ENCODE measurements at regions not wholly inside any gene's neighbourhood (a gene's known extent, or its start where the extent isn't known, plus 50 kb on each side); places are given as distances from the start of the nearest gene placed in this dataset.
A peak's percentile ranks its signal among the peaks of the same experiment; 100 is the strongest.

GRCh38 chr2:104582471-104582870 lies 271.4 kb upstream of the POU3F3 start:
- no peaks in the 10 kb centered on the region for H3K4me1 ChIP-seq
- no peak overlapping the region for H3K27ac ChIP-seq

DNA sequence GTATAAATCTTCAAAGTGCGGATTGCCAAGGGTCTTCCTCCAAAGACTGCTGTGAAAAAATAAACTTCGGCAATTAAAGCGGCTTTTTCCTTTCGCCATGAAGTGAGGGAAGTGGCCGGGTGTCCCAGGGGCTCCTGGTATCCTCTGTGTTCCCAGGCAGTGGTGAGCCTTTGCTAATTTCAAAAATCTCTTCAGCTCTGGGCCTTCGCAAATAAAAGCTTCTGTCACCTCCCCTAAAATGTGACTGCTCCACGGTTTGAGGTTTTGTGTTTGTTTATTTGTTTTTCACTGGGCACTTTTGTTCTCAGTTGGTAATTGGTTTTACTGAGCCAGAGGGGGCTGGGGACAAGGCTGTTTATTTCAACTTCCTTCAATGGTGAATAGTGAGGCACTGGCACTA lies 270.1 kb upstream of the POU3F3 start:
- H3K27ac ChIP-seq = no peak overlapping the region
- no peaks in the 10 kb centered on the region for H3K9me3 ChIP-seq (replicated peaks)
- no peak for DNase-seq
- H3K4me1 ChIP-seq = no peaks in the 10 kb centered on the region
- H3K27me3 ChIP-seq = no peaks in the 10 kb centered on the region
- no peaks in the 10 kb centered on the region for H3K36me3 ChIP-seq
- H3K4me3 ChIP-seq = no peak overlapping the region

More at GRCh38 chr2:104582471-104582870, 271.4 kb upstream of the POU3F3 start:
- H3K36me3 ChIP-seq = no peaks in the 10 kb centered on the region
- no peaks in the 10 kb centered on the region for H3K9me3 ChIP-seq (replicated peaks)
- no peaks in the 10 kb centered on the region for H3K27me3 ChIP-seq
- H3K4me3 ChIP-seq = no peak overlapping the region
- no peak for DNase-seq

DNA sequence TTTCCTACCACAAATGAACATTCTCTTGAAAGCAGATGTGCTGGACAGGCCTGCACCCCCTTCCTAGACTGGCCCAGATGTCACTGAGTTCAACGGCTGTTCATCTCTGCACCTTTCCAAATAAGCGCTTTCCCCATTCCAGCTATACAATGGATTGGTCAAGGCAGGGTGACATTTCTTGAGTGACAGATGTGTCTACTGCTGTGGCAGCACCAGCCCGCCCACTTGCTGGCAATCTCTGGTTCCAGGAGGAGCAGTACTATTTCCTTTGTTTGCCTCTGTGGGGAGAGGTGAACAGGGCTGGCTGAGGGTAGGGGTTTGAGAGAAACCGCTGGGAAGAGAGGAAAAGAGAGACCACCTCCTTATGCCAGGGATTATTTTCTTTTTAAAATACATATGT lies 269.5 kb upstream of the POU3F3 start:
- Histone ChIP-seq H3K27ac (no peak overlapping the region), H3K36me3 (no peaks in the 10 kb centered on the region), H3K4me1 (no peaks in the 10 kb centered on the region), H3K4me3 (no peak overlapping the region), H3K27me3 (no peaks in the 10 kb centered on the region), H3K9me3 (replicated peaks) (no peaks in the 10 kb centered on the region)
- DNase-seq = no peak

DNA sequence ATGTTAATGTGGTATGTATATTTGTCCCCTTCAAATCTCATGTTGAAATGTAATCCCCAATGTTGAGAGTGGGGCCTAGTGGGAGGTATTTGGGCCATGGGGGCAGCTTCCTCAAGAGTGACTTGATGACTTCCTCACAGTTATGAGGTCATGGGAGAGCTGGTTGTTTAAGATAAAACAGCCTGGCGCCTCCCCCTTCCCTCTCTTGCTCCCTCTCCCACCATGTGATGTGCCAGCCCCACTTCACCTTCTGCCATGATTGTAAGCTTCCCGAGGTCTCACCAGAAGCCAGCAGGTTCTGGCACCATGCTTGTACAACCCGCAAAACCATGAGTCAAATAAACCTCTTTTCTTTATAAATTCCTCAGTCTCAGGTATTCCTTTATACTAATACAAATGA lies 258.3 kb upstream of the POU3F3 start:
- no peaks in the 10 kb centered on the region for H3K27me3 ChIP-seq
- DNase-seq = no peak
- H3K9me3 ChIP-seq (replicated peaks) = no peaks in the 10 kb centered on the region; the same call in none of the 2 replicates
- H3K36me3 ChIP-seq = no peaks in the 10 kb centered on the region
- no peak overlapping the region for H3K27ac ChIP-seq
- H3K4me1 ChIP-seq = no peaks in the 10 kb centered on the region
- no peak overlapping the region for H3K4me3 ChIP-seq

DNA sequence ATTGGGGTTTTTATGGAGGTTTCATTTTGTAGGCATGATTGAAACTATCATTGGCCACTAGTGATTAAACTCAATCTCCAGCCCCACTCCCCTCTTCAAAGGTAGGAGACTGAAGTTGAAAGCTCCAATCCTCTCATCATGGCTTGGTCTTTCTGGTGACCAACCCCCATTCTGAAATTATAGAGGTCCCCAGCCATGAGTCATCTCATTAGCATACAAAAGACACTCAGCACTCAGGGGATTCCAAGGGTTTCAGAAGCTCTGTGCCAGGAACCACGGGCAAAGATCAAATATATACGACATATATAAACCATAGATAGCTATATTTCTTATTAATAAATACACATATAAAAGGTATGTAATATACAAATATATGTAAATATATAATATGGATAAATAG lies 256.0 kb upstream of the POU3F3 start:
- Histone ChIP-seq H3K4me1 (no peaks in the 10 kb centered on the region), H3K4me3 (no peak overlapping the region), H3K9me3 (replicated peaks) (no peaks in the 10 kb centered on the region; the same call in none of the 2 replicates), H3K27me3 (no peaks in the 10 kb centered on the region), H3K36me3 (no peaks in the 10 kb centered on the region), H3K27ac (no peak overlapping the region)
- DNase-seq = no peak

DNA sequence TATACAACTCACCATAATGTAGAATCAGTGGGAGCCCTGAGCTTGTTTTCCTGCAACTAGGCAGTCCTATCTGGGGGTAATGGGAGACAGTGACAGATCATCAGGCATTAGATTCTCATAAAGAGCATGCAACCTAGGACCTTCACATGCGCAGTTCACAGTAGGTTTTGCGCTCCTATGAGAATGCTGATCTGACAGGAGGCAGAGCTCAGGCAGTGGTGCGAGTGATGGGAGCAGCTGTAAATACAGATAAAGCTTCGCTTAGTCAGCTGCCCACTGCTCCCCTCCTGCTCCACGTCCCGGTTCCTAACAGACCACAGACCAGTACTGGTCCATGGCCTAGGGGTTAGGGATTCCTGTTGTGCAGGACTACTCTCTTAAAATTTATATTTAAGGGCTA lies 255.3 kb upstream of the POU3F3 start:
- no peaks in the 10 kb centered on the region for H3K4me1 ChIP-seq
- peak; percentile 62 to 63 for DNase-seq
- H3K27me3 ChIP-seq = no peaks in the 10 kb centered on the region
- no peaks in the 10 kb centered on the region; the same call in none of the 2 replicates for H3K9me3 ChIP-seq (replicated peaks)
- no peaks in the 10 kb centered on the region for H3K36me3 ChIP-seq
- no peak overlapping the region for H3K4me3 ChIP-seq
- H3K27ac ChIP-seq = no peak overlapping the region

- Histone ChIP-seq H3K36me3 (no peaks in the 10 kb centered on the region), H3K4me3 (no peak overlapping the region), H3K9me3 (replicated peaks) (no peaks in the 10 kb centered on the region; the same call in none of the 2 replicates), H3K27ac (no peak overlapping the region), H3K27me3 (no peaks in the 10 kb centered on the region), H3K4me1 (no peaks in the 10 kb centered on the region)
- no peak for DNase-seq
These were observed 254.0 kb upstream of the POU3F3 start for GRCh38 chr2:104599787-104600510.

DNA sequence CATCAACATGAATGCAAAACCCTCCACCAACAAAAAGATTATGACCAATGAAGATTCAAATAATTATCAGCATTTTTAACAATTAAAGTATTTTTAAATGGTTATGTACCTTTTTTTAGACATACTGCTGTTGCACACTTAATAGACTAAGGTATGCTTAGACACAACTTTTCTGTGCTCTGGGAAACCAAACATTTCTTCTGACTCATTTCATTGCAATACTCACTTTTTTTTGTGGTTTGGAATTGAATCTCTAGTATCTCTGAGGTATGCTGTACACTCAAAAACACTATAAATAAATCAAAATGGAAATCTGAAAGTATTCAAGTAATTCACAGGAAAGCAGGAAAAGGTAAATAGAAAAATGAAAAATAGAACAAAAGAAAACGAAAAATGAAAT lies 247.9 kb upstream of the POU3F3 start:
- Histone ChIP-seq H3K9me3 (replicated peaks) (no peaks in the 10 kb centered on the region), H3K27ac (no peak overlapping the region)
- DNase-seq = no peak

DNA sequence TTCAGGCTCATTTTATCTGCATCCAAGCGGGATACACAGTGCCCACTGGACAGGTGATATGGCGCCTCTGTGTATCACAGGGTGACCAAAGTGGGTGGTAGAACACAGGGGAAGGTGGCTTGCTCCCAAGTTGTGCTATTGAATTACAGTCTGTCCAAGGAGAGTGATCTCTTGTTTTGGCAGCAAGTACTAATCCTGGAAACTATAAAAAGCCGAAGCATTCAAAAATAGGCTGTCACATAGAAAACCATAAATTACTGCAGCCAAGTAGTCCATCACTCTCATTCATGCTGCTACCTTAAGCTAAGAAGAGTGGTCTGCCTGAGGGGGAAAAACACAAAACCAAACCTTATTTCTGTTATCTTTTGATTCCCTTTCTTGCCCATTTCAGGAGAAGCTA lies 237.1 kb upstream of the POU3F3 start:
- Histone ChIP-seq H3K27ac (no peak overlapping the region), H3K4me3 (no peak overlapping the region), H3K9me3 (replicated peaks) (no peaks in the 10 kb centered on the region), H3K36me3 (no peaks in the 10 kb centered on the region), H3K27me3 (no peaks in the 10 kb centered on the region), H3K4me1 (no peaks in the 10 kb centered on the region)
- DNase-seq = no peak

More for the DNA sequence above, 247.9 kb upstream of the POU3F3 start:
- peaks cover 3% of the 10 kb centered on the region; the same call in 1 of the 2 replicates for H3K27me3 ChIP-seq
- H3K4me1 ChIP-seq = no peaks in the 10 kb centered on the region
- no peaks in the 10 kb centered on the region for H3K36me3 ChIP-seq
- no peak overlapping the region for H3K4me3 ChIP-seq

- no peak overlapping the region for H3K4me3 ChIP-seq
- H3K4me1 ChIP-seq = no peaks in the 10 kb centered on the region
- H3K27me3 ChIP-seq = no peaks in the 10 kb centered on the region
- no peaks in the 10 kb centered on the region for H3K9me3 ChIP-seq (replicated peaks)
- no peak for DNase-seq
- H3K36me3 ChIP-seq = no peaks in the 10 kb centered on the region
- H3K27ac ChIP-seq = no peak overlapping the region
These were observed 233.1 kb upstream of the POU3F3 start for GRCh38 chr2:104620801-104621200.

- Histone ChIP-seq H3K4me1 (no peaks in the 10 kb centered on the region), H3K4me3 (no peak overlapping the region), H3K9me3 (replicated peaks) (no peaks in the 10 kb centered on the region), H3K27ac (no peak overlapping the region), H3K27me3 (no peaks in the 10 kb centered on the region; the same call in 1 of the 2 replicates), H3K36me3 (no peaks in the 10 kb centered on the region)
- no peak for DNase-seq
These were observed 218.3 kb upstream of the POU3F3 start for GRCh38 chr2:104635608-104636007.

- no peaks in the 10 kb centered on the region for H3K9me3 ChIP-seq (replicated peaks)
- H3K27me3 ChIP-seq = no peaks in the 10 kb centered on the region; the same call in 1 of the 2 replicates
- H3K4me1 ChIP-seq = no peaks in the 10 kb centered on the region
- H3K4me3 ChIP-seq = no peak overlapping the region
- H3K36me3 ChIP-seq = no peaks in the 10 kb centered on the region
- DNase-seq = no peak
- H3K27ac ChIP-seq = no peak overlapping the region
These were observed 215.6 kb upstream of the POU3F3 start for GRCh38 chr2:104638190-104638858.

DNA sequence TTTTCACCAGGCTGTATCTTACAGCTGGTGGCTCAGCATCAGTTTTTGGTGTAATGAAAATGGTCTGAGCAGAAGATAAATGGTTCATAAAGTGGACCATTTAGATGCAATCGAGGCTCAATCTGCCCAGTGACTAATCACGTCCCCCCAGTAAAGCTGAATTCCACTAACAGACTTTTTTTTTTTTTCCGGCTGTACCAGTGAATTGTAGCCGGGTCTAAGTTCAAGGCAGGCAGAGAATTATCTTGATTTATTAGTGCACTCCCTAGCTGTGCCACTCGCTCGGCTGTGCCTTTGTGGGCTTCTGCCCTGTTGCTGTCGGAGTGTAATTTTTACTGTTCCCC lies 215.1 kb upstream of the POU3F3 start:
- DNase-seq = no peak
- Histone ChIP-seq H3K27me3 (no peaks in the 10 kb centered on the region; the same call in 1 of the 2 replicates), H3K9me3 (replicated peaks) (no peaks in the 10 kb centered on the region), H3K36me3 (no peaks in the 10 kb centered on the region), H3K4me1 (no peaks in the 10 kb centered on the region), H3K27ac (no peak overlapping the region), H3K4me3 (no peak overlapping the region)

DNA sequence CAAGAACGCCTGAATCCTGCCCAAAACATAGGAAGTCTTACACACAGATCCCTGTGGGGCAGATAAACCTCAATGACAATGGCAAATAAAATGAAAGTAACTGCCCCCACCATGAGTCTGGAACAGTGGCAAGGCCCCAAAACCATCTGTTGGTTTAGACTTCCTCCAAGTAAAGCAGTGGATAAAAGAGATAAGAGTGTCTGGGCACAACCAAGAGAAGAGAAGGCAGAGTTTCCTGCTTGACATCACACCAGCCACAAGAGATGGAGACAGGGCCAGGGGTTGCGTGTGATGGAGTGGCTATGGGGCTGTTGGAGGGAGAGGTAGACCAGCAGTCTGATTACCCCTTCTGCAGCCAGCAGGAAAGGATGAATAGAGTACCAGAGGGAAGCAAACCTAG lies 212.1 kb upstream of the POU3F3 start:
- no peak for DNase-seq
- Histone ChIP-seq H3K36me3 (no peaks in the 10 kb centered on the region), H3K27ac (no peak overlapping the region), H3K27me3 (no peaks in the 10 kb centered on the region; the same call in 1 of the 2 replicates), H3K9me3 (replicated peaks) (no peaks in the 10 kb centered on the region), H3K4me1 (no peaks in the 10 kb centered on the region), H3K4me3 (no peak overlapping the region)

DNA sequence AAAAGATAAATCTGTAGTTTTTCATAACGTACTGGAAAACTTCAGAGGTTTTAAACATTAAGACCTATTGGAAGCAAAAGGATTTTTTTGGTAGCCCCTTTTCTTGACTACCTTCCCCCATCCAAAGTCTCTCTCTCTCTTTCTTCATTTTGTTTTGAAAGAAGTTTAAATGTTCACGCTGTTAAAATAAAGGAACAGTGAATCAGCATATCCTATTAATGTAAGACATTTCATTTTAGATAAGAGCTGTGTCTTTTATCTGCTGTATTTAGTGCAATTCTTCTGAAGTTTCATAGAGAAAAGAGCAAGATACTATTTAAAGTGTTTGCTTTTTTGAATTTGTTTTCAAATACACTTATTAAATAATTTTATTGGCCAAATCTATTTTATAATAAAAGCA lies 205.5 kb upstream of the POU3F3 start:
- H3K27me3 ChIP-seq = no peaks in the 10 kb centered on the region
- H3K4me3 ChIP-seq = no peak overlapping the region
- no peaks in the 10 kb centered on the region for H3K9me3 ChIP-seq (replicated peaks)
- no peaks in the 10 kb centered on the region for H3K4me1 ChIP-seq
- DNase-seq = no peak
- no peak overlapping the region for H3K27ac ChIP-seq
- H3K36me3 ChIP-seq = no peaks in the 10 kb centered on the region

- H3K27me3 ChIP-seq = no peaks in the 10 kb centered on the region
- no peak overlapping the region for H3K27ac ChIP-seq
- DNase-seq = no peak
- no peak overlapping the region for H3K4me3 ChIP-seq
- H3K36me3 ChIP-seq = no peaks in the 10 kb centered on the region
- no peaks in the 10 kb centered on the region for H3K4me1 ChIP-seq
- H3K9me3 ChIP-seq (replicated peaks) = no peaks in the 10 kb centered on the region
These were observed 204.0 kb upstream of the POU3F3 start for GRCh38 chr2:104649866-104650265.
